AG20443 (cell line): ENCODE measurements at regions not wholly inside any gene's neighbourhood (a gene's known extent, or its start where the extent isn't known, plus 50 kb on each side); places are given as distances from the start of the nearest gene placed in this dataset.
"Not testable (repeated sequence)": the region's sequence is repeated elsewhere in the genome, so short reads cannot be mapped to it uniquely, and the experiment has no call there.

Source experiments
- DNase-seq: peaks from one replicate; pipeline ENCODE4 v3.0.0; 2012; ENCODE audit warnings: low spot score, mixed read lengths

GRCh38 chr6:8177721-8178120 lies 75.4 kb upstream of the EEF1E1 start:
- no peak for DNase-seq

DNA sequence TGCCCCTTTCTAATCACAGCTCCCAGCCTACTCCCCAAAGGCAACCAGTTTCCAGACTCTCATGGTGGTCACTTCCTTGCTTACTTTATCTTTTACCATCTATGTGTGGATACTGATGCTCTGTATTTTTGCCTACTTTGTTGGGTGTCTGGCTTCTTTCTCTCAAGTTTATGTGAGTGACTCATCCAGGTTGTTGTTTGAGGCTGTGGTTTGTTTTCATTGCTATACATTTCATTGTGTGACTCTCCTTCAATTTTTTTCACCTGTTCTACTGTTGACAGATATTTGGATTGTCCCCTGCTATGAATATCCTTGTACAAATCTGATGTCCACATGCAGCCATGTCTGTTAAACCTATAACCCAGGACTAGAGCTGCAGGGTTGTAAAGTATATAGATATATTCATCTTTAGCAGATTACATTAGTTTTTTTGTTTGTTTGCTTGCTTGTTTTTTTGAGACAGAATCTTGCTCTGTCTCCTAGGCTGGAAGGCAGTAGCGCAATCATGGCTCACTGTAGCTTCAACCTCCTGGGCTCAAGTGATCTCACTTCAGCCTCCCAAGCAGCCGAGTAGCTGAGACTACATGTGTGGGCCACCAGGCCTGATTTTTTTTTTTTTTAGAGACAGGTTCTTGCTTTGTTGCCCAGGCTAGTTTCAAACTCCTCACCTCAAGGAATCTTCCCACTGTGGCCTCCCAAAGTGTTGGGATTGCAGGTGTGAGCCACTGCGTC lies 72.9 kb upstream of the EEF1E1 start:
- DNase-seq, result no peak

- DNase-seq, result no peak
Observed at GRCh38 chr6:8174571-8174970, 72.2 kb upstream of the EEF1E1 start.

- no peak for DNase-seq
Observed at GRCh38 chr6:8172530-8172929, 70.2 kb upstream of the EEF1E1 start.

DNA sequence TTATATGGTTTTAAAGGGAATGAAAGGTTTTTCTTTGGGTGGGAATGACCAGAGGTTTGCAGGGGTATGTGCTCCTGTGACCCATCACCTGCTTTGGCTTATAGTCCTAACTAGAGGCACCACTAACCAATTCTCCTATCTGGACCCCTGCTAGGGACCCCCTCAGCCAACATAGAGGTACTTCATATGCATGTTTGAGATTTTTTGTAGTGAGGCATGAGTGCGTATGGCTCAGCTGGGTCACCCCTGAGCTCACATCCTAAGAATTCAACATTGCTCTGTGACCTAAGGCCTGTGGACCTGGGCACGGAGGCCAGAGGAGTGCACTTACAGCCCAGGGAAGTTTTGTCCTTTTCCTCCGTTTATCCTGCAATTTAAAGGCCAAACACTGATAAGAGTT lies 68.4 kb upstream of the EEF1E1 start:
- no peak for DNase-seq

- DNase-seq, result no peak
Observed at GRCh38 chr6:8170245-8170644, 67.9 kb upstream of the EEF1E1 start.

DNA sequence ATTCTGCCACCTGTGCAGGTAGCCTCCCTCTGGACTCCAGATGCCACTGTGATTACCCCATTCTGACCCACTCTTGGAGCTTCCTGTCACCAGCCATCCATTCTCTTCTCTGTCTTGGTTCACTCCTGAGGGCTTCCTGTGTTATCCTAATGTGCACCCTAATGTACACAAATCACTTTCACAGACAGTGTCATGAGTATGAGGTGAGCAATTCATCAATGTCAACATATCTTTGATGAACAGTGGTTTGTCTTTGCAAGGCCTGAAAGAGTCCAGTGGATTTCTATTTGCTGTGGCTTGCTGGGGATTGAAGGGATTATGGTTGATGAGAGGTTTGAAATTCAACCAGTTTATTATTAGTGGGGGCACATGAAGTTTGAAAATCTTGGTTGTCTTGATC lies 63.8 kb upstream of the EEF1E1 start:
- no peak for DNase-seq

DNA sequence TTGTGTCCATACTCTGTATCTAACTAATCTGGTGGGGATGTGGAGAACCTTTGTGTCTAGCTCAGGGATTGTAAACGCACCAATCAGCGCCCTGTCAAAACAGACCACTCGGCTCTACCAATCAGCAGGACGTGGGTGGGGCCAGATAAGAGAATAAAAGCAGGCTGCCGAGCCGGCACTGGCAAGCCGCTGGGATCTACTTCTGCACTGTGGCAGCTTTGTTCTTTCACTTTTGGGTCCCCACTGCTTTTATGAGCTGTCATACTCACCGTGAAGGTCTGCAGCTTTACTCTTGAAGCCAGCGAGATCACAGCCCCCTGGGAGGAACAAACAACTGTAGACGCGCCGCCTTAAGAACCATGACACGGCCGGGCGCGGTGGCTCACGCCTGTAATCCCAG lies 62.7 kb upstream of the EEF1E1 start:
- DNase-seq, result not testable (repeated sequence)

DNA sequence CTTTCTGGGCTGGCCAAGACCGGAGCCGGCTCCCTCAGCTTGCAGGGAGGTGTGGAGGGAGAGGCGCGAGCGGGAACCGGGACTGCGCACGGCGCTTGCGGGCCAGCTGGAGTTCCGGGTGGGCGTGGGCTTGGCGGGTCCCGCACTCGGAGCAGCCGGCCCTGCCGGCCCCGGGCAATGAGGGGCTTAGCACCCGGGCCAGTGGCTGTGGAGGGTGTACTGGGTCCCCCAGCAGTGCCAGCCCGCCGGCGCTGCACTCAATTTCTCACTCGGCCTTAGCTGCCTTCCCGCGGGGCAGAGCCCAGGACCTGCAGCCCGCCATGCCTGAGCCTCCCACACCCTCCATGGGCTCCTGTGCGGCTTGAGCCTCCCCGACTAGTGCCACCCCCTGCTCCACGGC lies 61.9 kb upstream of the EEF1E1 start:
- not testable (repeated sequence) for DNase-seq

- DNase-seq, result no peak
Observed at GRCh38 chr6:8159966-8160365, 57.6 kb upstream of the EEF1E1 start.

DNA sequence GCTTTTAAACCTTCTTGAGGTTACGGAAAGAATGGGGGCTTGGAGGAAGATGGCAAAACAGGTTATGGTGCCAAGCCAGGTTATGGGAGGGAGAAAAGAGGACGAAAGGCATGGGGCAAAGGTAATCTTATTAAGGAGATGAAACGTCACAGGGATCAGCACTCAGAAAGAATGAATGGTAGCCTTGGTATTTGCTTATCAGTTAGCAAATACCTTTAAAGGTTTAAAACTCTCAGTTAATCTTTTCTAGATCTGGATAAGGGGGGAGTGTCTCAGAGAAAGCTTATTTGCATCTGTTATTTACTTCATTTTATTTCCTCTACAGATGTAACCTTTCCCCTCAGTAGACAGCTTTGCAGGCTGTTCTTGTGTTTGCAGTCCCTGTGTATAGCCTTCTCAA lies 55.5 kb upstream of the EEF1E1 start:
- DNase-seq, result no peak

GRCh38 chr6:8155259-8156012 lies 53.1 kb upstream of the EEF1E1 start:
- no peak for DNase-seq
